Mammary epithelial cell (primary cell): ENCODE measurements at regions not wholly inside any gene's neighbourhood (a gene's known extent, or its start where the extent isn't known, plus 50 kb on each side); places are given as distances from the start of the nearest gene placed in this dataset.

Experiments
- EZH2 ChIP-seq: IDR thresholded peaks from 2 replicates; pipeline ENCODE4 v1.6.1; 2012; ENCODE audit warnings: low read length, inconsistent platforms, borderline replicate concordance
- TF ChIP-seq, protein P1 (sequence below), 2 donors: IDR thresholded peaks in 1 of 2; conservative IDR thresholded peaks in 1 of 2; 2 replicates each; pipeline ENCODE4 v1.5.1; 2011 to 2012; ENCODE audit warnings: inconsistent platforms in 2 of 2, low read length in 2 of 2, mild to moderate bottlenecking in 2 of 2, control low read depth in 1 of 2, low read depth in 1 of 2; ENCODE audit not compliant: insufficient read depth in 1 of 2; ENCODE audit errors: extremely low read depth in 1 of 2

GRCh38 chr3:184470551-184470950 is 90.7 kb downstream of the CHRD start:
- TF ChIP-seq, protein P1, sequence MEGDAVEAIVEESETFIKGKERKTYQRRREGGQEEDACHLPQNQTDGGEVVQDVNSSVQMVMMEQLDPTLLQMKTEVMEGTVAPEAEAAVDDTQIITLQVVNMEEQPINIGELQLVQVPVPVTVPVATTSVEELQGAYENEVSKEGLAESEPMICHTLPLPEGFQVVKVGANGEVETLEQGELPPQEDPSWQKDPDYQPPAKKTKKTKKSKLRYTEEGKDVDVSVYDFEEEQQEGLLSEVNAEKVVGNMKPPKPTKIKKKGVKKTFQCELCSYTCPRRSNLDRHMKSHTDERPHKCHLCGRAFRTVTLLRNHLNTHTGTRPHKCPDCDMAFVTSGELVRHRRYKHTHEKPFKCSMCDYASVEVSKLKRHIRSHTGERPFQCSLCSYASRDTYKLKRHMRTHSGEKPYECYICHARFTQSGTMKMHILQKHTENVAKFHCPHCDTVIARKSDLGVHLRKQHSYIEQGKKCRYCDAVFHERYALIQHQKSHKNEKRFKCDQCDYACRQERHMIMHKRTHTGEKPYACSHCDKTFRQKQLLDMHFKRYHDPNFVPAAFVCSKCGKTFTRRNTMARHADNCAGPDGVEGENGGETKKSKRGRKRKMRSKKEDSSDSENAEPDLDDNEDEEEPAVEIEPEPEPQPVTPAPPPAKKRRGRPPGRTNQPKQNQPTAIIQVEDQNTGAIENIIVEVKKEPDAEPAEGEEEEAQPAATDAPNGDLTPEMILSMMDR (conservative IDR thresholded peaks at IDR 0.05 in 1 of 2, IDR thresholded peaks at IDR 0.05 in 1 of 2; ENCODE audit: extremely low read depth in 1 of 2, insufficient read depth in 1 of 2, low read depth in 1 of 2, low read length in 2 of 2), result no peak
- TF ChIP-seq EZH2, result no peak
